ENCODE measurements at regions not wholly inside any gene's neighbourhood (a gene's known extent, or its start where the extent isn't known, plus 50 kb on each side); places are given as distances from the start of the nearest gene placed in this dataset.

DNA sequence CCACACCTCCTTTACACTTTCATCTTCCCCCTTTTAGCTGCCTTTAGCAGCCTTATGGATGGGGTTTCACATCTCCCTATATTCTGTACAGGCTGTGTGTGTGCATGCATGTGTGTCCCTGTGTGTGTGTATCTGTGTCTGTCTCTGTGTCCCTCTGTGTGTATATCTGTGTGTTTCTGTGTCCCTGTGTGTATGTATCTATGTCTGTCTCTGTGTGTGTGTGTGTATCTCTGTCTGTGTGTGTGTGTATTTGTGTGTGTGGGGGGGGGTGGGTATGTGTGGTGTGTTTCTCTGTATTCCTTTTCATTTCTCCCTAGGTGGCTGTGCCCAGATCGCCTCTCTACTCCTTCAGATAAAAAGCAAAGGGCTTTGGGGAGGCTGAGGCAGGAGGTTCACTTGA, 52.2 kb upstream of the CD83 start:
- DNase-seq (ENCODE audit: low spot score), result no peak

DNA sequence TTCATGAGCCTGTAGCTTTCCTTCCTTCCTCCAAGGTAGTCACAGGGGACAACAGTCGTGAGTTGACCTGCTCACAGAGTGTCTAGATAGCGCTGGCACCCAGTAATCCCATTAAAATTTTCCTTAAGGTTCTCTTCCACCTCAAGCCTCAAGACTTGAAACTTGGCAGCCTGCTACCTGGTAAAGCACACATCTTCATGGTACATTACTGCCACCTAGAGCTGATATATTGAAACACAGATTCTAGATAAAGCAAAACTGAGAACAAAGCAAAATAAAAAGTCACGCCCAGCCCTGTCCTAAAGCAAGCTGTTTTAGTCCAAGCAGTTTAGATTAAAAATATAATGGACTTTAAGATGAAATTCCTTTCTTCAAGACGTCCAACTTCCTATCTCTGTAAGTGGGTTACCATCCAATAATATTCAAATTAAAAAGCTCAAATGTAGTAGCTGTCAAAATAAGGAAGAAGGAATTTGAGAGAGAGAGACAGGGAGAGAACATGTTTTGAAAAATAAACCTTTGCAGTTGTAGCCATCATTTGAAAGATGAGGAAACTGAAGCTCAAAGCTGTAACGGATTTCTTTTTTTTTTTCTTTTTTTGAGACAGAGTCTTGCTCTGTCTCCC, 50.7 kb upstream of the CD83 start:
- peak; percentile 56 for DNase-seq (ENCODE audit: low spot score)

DNA sequence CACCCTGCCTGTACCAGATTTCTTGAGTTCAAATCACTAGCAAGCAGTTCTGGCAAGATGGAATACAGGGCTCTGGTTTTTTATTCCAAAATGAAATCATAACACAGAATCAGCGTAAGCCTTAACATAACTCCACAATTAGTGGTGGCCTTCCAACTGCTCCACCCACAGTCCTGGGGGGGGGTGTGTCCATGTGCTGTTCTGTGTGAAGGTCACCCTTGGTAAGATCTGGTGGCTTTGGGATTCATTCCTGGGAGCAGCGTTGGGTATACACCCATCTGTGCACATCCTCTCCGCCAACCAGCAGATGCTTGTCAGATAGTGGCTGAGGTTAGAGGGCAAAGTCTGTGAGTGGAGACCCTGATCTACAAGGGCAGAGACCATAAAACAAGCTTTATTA, 49.9 kb upstream of the CD83 start:
- no peak for DNase-seq (ENCODE audit: low spot score)

All from hematopoietic multipotent progenitor cell treated with erythropoietin and hydrocortisone succinate and interleukin-3 and kit ligand, for 15 days (in vitro differentiated cells).